SU-DHL-6 (cell line): ENCODE measurements at regions not wholly inside any gene's neighbourhood (a gene's known extent, or its start where the extent isn't known, plus 50 kb on each side); places are given as distances from the start of the nearest gene placed in this dataset.

Experiments used
- H2AFZ ChIP-seq: fragments of 200-600 bp; sonication (generic); 2 replicates; pipeline ENCODE4 v1.6.1; 2014; ENCODE audit warnings: low read depth, mild to moderate bottlenecking, moderate library complexity, mixed read lengths, antibody characterized with exemption, low read length; ENCODE audit not compliant: severe bottlenecking
- H3F3A ChIP-seq: fragments of 200-600 bp; shearing (Covaris generic); 2 replicates; pipeline ENCODE4 v1.6.0; 2016; ENCODE audit warnings: antibody characterized with exemption, mild to moderate bottlenecking; ENCODE audit not compliant: insufficient read depth
- H3K27ac ChIP-seq: fragments of 200-600 bp; sonication (generic); 2 replicates; pipeline ENCODE4 v1.5.1; 2016; ENCODE audit warnings: low read depth, mild to moderate bottlenecking, low read length, moderate library complexity, mixed read lengths
- H3K27me3 ChIP-seq: fragments of 200-600 bp; sonication (generic), shearing (Covaris generic); 2 replicates; pipeline ENCODE4 v1.6.0; 2014; ENCODE audit warnings: mild to moderate bottlenecking, low read length
- H3K36me3 ChIP-seq: fragments of 200-600 bp; sonication (generic); 2 replicates; pipeline ENCODE4 v1.6.1; 2014; ENCODE audit warnings: mild to moderate bottlenecking, low read length, mixed read lengths
- H3K4me2 ChIP-seq: fragments of 300-600, 200-600 bp; shearing (Covaris generic), sonication (generic); 2 replicates; pipeline ENCODE4 v1.6.0; 2014; ENCODE audit warnings: low read length, low read depth, mild to moderate bottlenecking; ENCODE audit not compliant: poor library complexity, severe bottlenecking
- H3K4me3 ChIP-seq: fragments of 200-600 bp; sonication (generic); 2 replicates; pipeline ENCODE4 v1.5.1; 2014; ENCODE audit warnings: antibody characterized with exemption, low read length, mild to moderate bottlenecking, mixed read lengths; ENCODE audit not compliant: insufficient read depth, poor library complexity, severe bottlenecking
- H3K79me2 ChIP-seq: fragments of 200-600 bp; sonication (generic); 2 replicates; pipeline ENCODE4 v1.6.1; 2014; ENCODE audit warnings: mild to moderate bottlenecking, low read length, moderate library complexity; ENCODE audit not compliant: insufficient read depth
- H3K9ac ChIP-seq: fragments of 200-600 bp; sonication (generic); 2 replicates; pipeline ENCODE4 v1.7.0; 2014; ENCODE audit warnings: mild to moderate bottlenecking, low read length
- H3K9me2 ChIP-seq: fragments of 200-600 bp; sonication (generic); replicated peaks from 2 replicates; pipeline ENCODE4 v1.6.1; 2014; ENCODE audit warnings: low read length; ENCODE audit not compliant: insufficient read depth
- H3K9me3 ChIP-seq: fragments of 200-600 bp; sonication (generic); 2 replicates; pipeline ENCODE4 v1.6.1; 2014; ENCODE audit warnings: low read length, mixed read lengths; ENCODE audit not compliant: insufficient read depth
- H4K20me1 ChIP-seq: fragments of 200-600 bp; sonication (generic); 2 replicates; pipeline ENCODE4 v1.6.1; 2014; ENCODE audit warnings: low read depth, mild to moderate bottlenecking, antibody characterized with exemption, low read length, moderate library complexity, mixed read lengths
- CTCF ChIP-seq: fragments of 200-600 bp; sonication (generic); IDR thresholded peaks from one replicate; pipeline ENCODE4 v1.5.1; 2017; ENCODE audit warnings: antibody characterized with exemption, mild to moderate bottlenecking, low read length, moderate library complexity; ENCODE audit not compliant: insufficient read depth, poor library complexity, severe bottlenecking
- EZH2phosphoT487 ChIP-seq: fragments of 200-600 bp; sonication (generic), shearing (Covaris generic); conservative IDR thresholded peaks from 2 replicates; pipeline ENCODE4 v1.6.1; 2018; ENCODE audit warnings: mild to moderate bottlenecking, antibody characterized with exemption, low read length, moderate library complexity, mixed read lengths

GRCh38 chr11:123298488-123299447 lies 103.7 kb upstream of the CLMP start:
- Histone ChIP-seq H3K79me2 (no peaks in the 10 kb centered on the region), H3F3A (peaks cover 8% of the 10 kb centered on the region; the same call in 1 of the 2 replicates), H3K36me3 (no peaks in the 10 kb centered on the region), H3K4me2 (no peak overlapping the region), H3K27ac (no peak overlapping the region), H2AFZ (no peak overlapping the region), H3K4me3 (no peak overlapping the region), H3K9me3 (no peaks in the 10 kb centered on the region), H3K9ac (no peak overlapping the region), H3K9me2 (no peaks in the 10 kb centered on the region), H3K27me3 (no peaks in the 10 kb centered on the region), H4K20me1 (no peaks in the 10 kb centered on the region)
- no peak for TF ChIP-seq CTCF

- Histone ChIP-seq H3K27me3 (no peaks in the 10 kb centered on the region), H3K9me3 (no peaks in the 10 kb centered on the region)
- TF ChIP-seq EZH2phosphoT487 (no peak), CTCF (no peak)
Measured at GRCh38 chr11:123292647-123293046, 97.6 kb upstream of the CLMP start.

GRCh38 chr11:123291201-123291869 lies 96.3 kb upstream of the CLMP start:
- H3K4me2 ChIP-seq = no peak overlapping the region
- TF ChIP-seq CTCF = no peak
- TF ChIP-seq EZH2phosphoT487 = no peak

More at GRCh38 chr11:123292647-123293046, 97.6 kb upstream of the CLMP start:
- H3K79me2 ChIP-seq = no peaks in the 10 kb centered on the region
- H3F3A ChIP-seq = no peaks in the 10 kb centered on the region
- H3K36me3 ChIP-seq = no peaks in the 10 kb centered on the region
- H3K9me2 ChIP-seq = no peaks in the 10 kb centered on the region
- H2AFZ ChIP-seq = no peak overlapping the region
- no peaks in the 10 kb centered on the region for H4K20me1 ChIP-seq
- no peak overlapping the region for H3K9ac ChIP-seq
- H3K27ac ChIP-seq = no peak overlapping the region
- H3K4me2 ChIP-seq = no peak overlapping the region
- no peak overlapping the region for H3K4me3 ChIP-seq

More at GRCh38 chr11:123291201-123291869, 96.3 kb upstream of the CLMP start:
- no peaks in the 10 kb centered on the region for H3K27me3 ChIP-seq
- H3K79me2 ChIP-seq = no peaks in the 10 kb centered on the region
- H2AFZ ChIP-seq = no peak overlapping the region
- H3K27ac ChIP-seq = no peak overlapping the region
- H3K9ac ChIP-seq = no peak overlapping the region
- no peaks in the 10 kb centered on the region for H3K9me2 ChIP-seq
- no peaks in the 10 kb centered on the region for H3K9me3 ChIP-seq
- H3K36me3 ChIP-seq = no peaks in the 10 kb centered on the region
- no peak overlapping the region for H3K4me3 ChIP-seq
- no peaks in the 10 kb centered on the region for H3F3A ChIP-seq
- H4K20me1 ChIP-seq = no peaks in the 10 kb centered on the region
